ENCODE measurements at regions not wholly inside any gene's neighbourhood (a gene's known extent, or its start where the extent isn't known, plus 50 kb on each side); places are given as distances from the start of the nearest gene placed in this dataset.

GRCh38 chr10:31646519-31646918 lies 282.1 kb downstream of the ARHGAP12 start:
- TF ChIP-seq MEIS1 (CRISPR knock-in tag; IDR thresholded peaks at IDR 0.05; ENCODE audit: borderline replicate concordance) (no peak), YY1 (tag by site-specific recombination; IDR thresholded peaks at IDR 0.05) (no peak), ZNF274 (IDR thresholded peaks at IDR 0.05; ENCODE audit: low read length) (no peak), ZNF274 (tag by site-specific recombination; IDR thresholded peaks at IDR 0.05; ENCODE audit: borderline replicate concordance) (no peak), PRDM6 (tag by site-specific recombination; IDR thresholded peaks at IDR 0.05) (no peak), CTCF (tag by site-specific recombination; IDR thresholded peaks at IDR 0.05) (no peak), ZNF785 (tag by site-specific recombination; IDR thresholded peaks at IDR 0.05) (no peak), ZNF157 (tag by site-specific recombination; IDR thresholded peaks at IDR 0.05) (no peak), ELK4 (IDR thresholded peaks at IDR 0.05; ENCODE audit: borderline replicate concordance, low read depth, low read length) (no peak), ZBTB48 (tag by site-specific recombination; IDR thresholded peaks at IDR 0.05) (no peak)

All from HEK293 (cell line).